ENCODE measurements at regions not wholly inside any gene's neighbourhood (a gene's known extent, or its start where the extent isn't known, plus 50 kb on each side); places are given as distances from the start of the nearest gene placed in this dataset.

GRCh38 chr16:51719376-51719775 lies 568.3 kb upstream of the SALL1 start:
- TF ChIP-seq CTCF (IDR thresholded peaks at IDR 0.05): no peak
- no peak for DNase-seq
- H3K4me3 Mint-ChIP-seq: no peak overlapping the region
- H3K27me3 Mint-ChIP-seq (ENCODE audit: low read depth, poor library complexity): peaks cover 3% of the 10 kb centered on the region
- H3K4me1 Mint-ChIP-seq: peaks cover 78% of the 10 kb centered on the region
- peaks cover 24% of the 10 kb centered on the region for H3K9me3 Mint-ChIP-seq
- peaks cover 13% of the 10 kb centered on the region for H3K36me3 Mint-ChIP-seq (ENCODE audit: low read depth)
- H3K27ac Mint-ChIP-seq: no peak overlapping the region

- Mint-ChIP-seq H3K27ac (no peak overlapping the region), H3K27me3 (ENCODE audit: low read depth, poor library complexity) (peaks cover 3% of the 10 kb centered on the region), H3K4me3 (no peak overlapping the region), H3K36me3 (ENCODE audit: low read depth) (peaks cover 21% of the 10 kb centered on the region), H3K4me1 (peaks cover 71% of the 10 kb centered on the region), H3K9me3 (peaks cover 35% of the 10 kb centered on the region)
- DNase-seq: no peak
- no peak for TF ChIP-seq CTCF (IDR thresholded peaks at IDR 0.05)
Observed at GRCh38 chr16:51716195-51716594, 565.1 kb upstream of the SALL1 start.

GRCh38 chr16:51713502-51713901 lies 562.4 kb upstream of the SALL1 start:
- Mint-ChIP-seq H3K4me1 (peaks cover 68% of the 10 kb centered on the region), H3K27ac (no peak overlapping the region), H3K9me3 (peaks cover 25% of the 10 kb centered on the region), H3K4me3 (no peak overlapping the region), H3K27me3 (ENCODE audit: low read depth, poor library complexity) (peaks cover 2% of the 10 kb centered on the region), H3K36me3 (ENCODE audit: low read depth) (peaks cover 8% of the 10 kb centered on the region)
- DNase-seq: no peak
- TF ChIP-seq CTCF (IDR thresholded peaks at IDR 0.05): no peak

DNA sequence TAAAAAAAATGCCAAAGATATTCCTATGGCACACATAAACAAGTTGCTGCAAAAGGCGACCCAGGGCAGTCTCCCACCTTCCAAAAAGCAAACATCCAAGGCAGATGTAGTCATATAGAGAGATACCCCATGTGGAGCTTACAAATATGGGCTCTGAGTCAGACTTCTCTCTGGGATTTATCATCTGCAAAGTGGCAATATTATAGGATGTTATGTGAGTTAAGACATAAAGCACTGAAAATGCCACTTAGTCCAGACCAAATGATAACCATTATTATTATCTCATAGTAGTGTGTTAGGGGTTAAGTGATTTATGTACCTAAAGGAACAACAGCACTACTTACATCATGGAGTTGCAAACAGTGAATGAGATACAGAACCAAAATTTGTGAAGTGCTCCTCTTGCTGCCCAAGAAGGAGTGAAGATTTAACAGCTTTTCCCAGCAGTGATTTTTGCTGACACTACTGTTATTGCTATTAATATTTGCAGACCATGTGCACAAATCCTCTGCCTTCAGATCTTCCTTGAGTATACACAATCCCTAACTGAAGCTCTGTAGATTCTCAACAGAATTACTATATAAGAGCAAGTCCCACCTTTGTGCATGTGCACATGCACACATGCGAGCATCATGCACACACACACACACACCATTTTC lies 560.0 kb upstream of the SALL1 start:
- Mint-ChIP-seq H3K4me3 (no peak overlapping the region), H3K27me3 (ENCODE audit: low read depth, poor library complexity) (peaks cover 6% of the 10 kb centered on the region)
- TF ChIP-seq CTCF (IDR thresholded peaks at IDR 0.05): no peak

DNA sequence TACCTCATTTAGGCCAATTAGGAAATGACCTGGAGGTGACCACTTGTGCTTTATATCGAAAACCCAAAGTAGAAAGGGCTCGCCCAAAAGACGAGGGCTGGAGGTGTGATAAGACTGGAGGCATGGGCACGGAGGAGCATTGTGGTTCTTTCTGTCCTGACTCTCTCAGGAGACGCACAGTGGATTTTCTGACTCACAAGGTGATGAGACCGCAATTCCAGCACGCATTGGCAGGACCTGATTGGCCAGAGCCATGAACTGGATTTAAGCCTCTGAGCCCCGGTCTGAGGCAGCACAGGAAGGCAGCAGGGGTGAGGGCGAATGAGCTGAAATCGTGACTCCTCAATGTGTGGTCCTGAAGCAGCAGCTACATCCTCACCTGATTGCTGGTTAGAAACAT lies 559.1 kb upstream of the SALL1 start:
- peaks cover 57% of the 10 kb centered on the region for H3K4me1 Mint-ChIP-seq
- no peak for TF ChIP-seq CTCF (IDR thresholded peaks at IDR 0.05)
- no peak overlapping the region for H3K27ac Mint-ChIP-seq
- peaks cover 6% of the 10 kb centered on the region for H3K27me3 Mint-ChIP-seq (ENCODE audit: low read depth, poor library complexity)
- no peak for DNase-seq
- H3K4me3 Mint-ChIP-seq: no peak overlapping the region
- peaks cover 49% of the 10 kb centered on the region for H3K9me3 Mint-ChIP-seq
- H3K36me3 Mint-ChIP-seq (ENCODE audit: low read depth): peaks cover 36% of the 10 kb centered on the region

More for the DNA sequence above, 560.0 kb upstream of the SALL1 start:
- Mint-ChIP-seq H3K9me3 (peaks cover 44% of the 10 kb centered on the region), H3K36me3 (ENCODE audit: low read depth) (peaks cover 29% of the 10 kb centered on the region), H3K27ac (no peak overlapping the region), H3K4me1 (peaks cover 66% of the 10 kb centered on the region)
- no peak for DNase-seq

- Mint-ChIP-seq H3K36me3 (ENCODE audit: low read depth) (peaks cover 47% of the 10 kb centered on the region), H3K4me3 (no peak overlapping the region), H3K27ac (no peak overlapping the region), H3K4me1 (peaks cover 50% of the 10 kb centered on the region), H3K9me3 (peaks cover 48% of the 10 kb centered on the region), H3K27me3 (ENCODE audit: low read depth, poor library complexity) (peaks cover 7% of the 10 kb centered on the region)
- no peak for DNase-seq
- TF ChIP-seq CTCF (IDR thresholded peaks at IDR 0.05): no peak
Observed at GRCh38 chr16:51708861-51709260, 557.8 kb upstream of the SALL1 start.
